OCI-LY3 (cell line): ENCODE measurements at regions not wholly inside any gene's neighbourhood (a gene's known extent, or its start where the extent isn't known, plus 50 kb on each side); places are given as distances from the start of the nearest gene placed in this dataset.
A peak's percentile ranks its signal among the peaks of the same experiment; 100 is the strongest.

ENCODE experiments used
- H2AFZ ChIP-seq: fragments of 200-600, 300-600 bp; shearing (Covaris generic); 2 replicates; pipeline ENCODE4 v1.6.0; 2014; ENCODE audit warnings: antibody characterized with exemption, low read depth, low read length
- H3K27ac ChIP-seq: fragments of 200-600, 300-600 bp; sonication (generic); 2 replicates; pipeline ENCODE4 v1.5.1; 2014; ENCODE audit warnings: mild to moderate bottlenecking, low read length, moderate library complexity, mixed read lengths
- H3K27me3 ChIP-seq: fragments of 200-600, 300-600 bp; sonication (generic); 2 replicates; pipeline ENCODE4 v1.6.1; 2014; ENCODE audit warnings: low read depth, low read length, mixed read lengths
- H3K36me3 ChIP-seq: fragments of 200-600, 300-600 bp; sonication (generic); replicated peaks from 2 replicates; pipeline ENCODE3; 2014; ENCODE audit warnings: low read depth, low read length, mixed read lengths
- H3K4me1 ChIP-seq: fragments of 300-600, 200-600 bp; sonication (generic); 2 replicates; pipeline ENCODE4 v1.6.1; 2014; ENCODE audit warnings: low read length, mixed read lengths
- H3K4me2 ChIP-seq: fragments of 200-600, 300-600 bp; sonication (generic); 2 replicates; pipeline ENCODE4 v1.6.1; 2014; ENCODE audit warnings: low read length, mixed read lengths
- H3K4me3 ChIP-seq: fragments of 300-600, 200-600 bp; sonication (generic); 2 replicates; pipeline ENCODE4 v1.5.1; 2014; ENCODE audit warnings: antibody characterized with exemption, mild to moderate bottlenecking, low read length, moderate library complexity
- H3K79me2 ChIP-seq: fragments of 300-600, 200-600 bp; shearing (Covaris generic); 2 replicates; pipeline ENCODE4 v1.6.1; 2014; ENCODE audit warnings: mild to moderate bottlenecking, low read length, mixed read lengths
- H3K9ac ChIP-seq: fragments of 300-600, 200-600 bp; shearing (Covaris generic); 2 replicates; pipeline ENCODE4 v1.6.0; 2014; ENCODE audit warnings: mild to moderate bottlenecking, low read length, moderate library complexity
- H3K9me3 ChIP-seq: fragments of 200-600, 300-600 bp; shearing (Covaris generic); 2 replicates; pipeline ENCODE4 v1.6.1; 2014; ENCODE audit warnings: low read length, mixed read lengths; ENCODE audit not compliant: insufficient read depth
- H4K20me1 ChIP-seq: fragments of 200-600, 300-600 bp; sonication (generic); 2 replicates; pipeline ENCODE4 v1.6.1; 2016; ENCODE audit warnings: low read length, mixed read lengths; ENCODE audit not compliant: insufficient read depth
- EZH2phosphoT487 ChIP-seq: fragments of 200-600 bp; shearing (Covaris generic); IDR thresholded peaks from 2 replicates; pipeline ENCODE4 v1.6.1; 2018; ENCODE audit warnings: antibody characterized with exemption, mixed run types, low read depth
- TF ChIP-seq, protein P1 (sequence below): fragments of 200-600, 300-600 bp; sonication (generic); IDR thresholded peaks from 2 replicates; pipeline ENCODE4 v1.5.1; 2014; ENCODE audit warnings: antibody characterized with exemption, low read length, low read depth

GRCh38 chr18:56322406-56322805 is 316.0 kb downstream of the TXNL1 start:
- Histone ChIP-seq H3K36me3 (no peaks in the 10 kb centered on the region), H3K4me1 (peaks cover 68% of the 10 kb centered on the region), H3K9ac (no peak overlapping the region), H3K4me2 (no peak overlapping the region), H2AFZ (no peak overlapping the region), H4K20me1 (no peaks in the 10 kb centered on the region), H3K9me3 (no peaks in the 10 kb centered on the region), H3K79me2 (no peaks in the 10 kb centered on the region), H3K27me3 (no peaks in the 10 kb centered on the region), H3K27ac (no peak overlapping the region), H3K4me3 (no peak overlapping the region)
- no peak for TF ChIP-seq EZH2phosphoT487
- TF ChIP-seq, protein P1, sequence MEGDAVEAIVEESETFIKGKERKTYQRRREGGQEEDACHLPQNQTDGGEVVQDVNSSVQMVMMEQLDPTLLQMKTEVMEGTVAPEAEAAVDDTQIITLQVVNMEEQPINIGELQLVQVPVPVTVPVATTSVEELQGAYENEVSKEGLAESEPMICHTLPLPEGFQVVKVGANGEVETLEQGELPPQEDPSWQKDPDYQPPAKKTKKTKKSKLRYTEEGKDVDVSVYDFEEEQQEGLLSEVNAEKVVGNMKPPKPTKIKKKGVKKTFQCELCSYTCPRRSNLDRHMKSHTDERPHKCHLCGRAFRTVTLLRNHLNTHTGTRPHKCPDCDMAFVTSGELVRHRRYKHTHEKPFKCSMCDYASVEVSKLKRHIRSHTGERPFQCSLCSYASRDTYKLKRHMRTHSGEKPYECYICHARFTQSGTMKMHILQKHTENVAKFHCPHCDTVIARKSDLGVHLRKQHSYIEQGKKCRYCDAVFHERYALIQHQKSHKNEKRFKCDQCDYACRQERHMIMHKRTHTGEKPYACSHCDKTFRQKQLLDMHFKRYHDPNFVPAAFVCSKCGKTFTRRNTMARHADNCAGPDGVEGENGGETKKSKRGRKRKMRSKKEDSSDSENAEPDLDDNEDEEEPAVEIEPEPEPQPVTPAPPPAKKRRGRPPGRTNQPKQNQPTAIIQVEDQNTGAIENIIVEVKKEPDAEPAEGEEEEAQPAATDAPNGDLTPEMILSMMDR: no peak

GRCh38 chr18:56321470-56321869 is 316.9 kb downstream of the TXNL1 start:
- no peaks in the 10 kb centered on the region for H3K27me3 ChIP-seq
- H3K9me3 ChIP-seq: 0 out of 2 replicates have a peak, but pooled peaks cover 3% of the 10 kb centered on the region
- no peak overlapping the region for H3K4me3 ChIP-seq
- no peaks in the 10 kb centered on the region for H4K20me1 ChIP-seq
- TF ChIP-seq, protein P1: no peak
- TF ChIP-seq EZH2phosphoT487: no peak
- peak overlapping the region; percentile 63 for H2AFZ ChIP-seq
- peak overlapping the region; percentile 51 for H3K4me2 ChIP-seq
- H3K9ac ChIP-seq: peak overlapping the region; percentile 52
- peaks cover 3% of the 10 kb centered on the region for H3K36me3 ChIP-seq
- peak overlapping the region; percentile 77 for H3K27ac ChIP-seq
- no peaks in the 10 kb centered on the region for H3K79me2 ChIP-seq
- H3K4me1 ChIP-seq: peaks cover 77% of the 10 kb centered on the region

- Histone ChIP-seq H3K27me3 (no peaks in the 10 kb centered on the region), H4K20me1 (no peaks in the 10 kb centered on the region), H2AFZ (no peak overlapping the region), H3K9me3 (0 out of 2 replicates have a peak, but pooled peaks cover 4% of the 10 kb centered on the region), H3K27ac (peak overlapping the region; percentile 77), H3K4me3 (peak overlapping the region; percentile 12), H3K79me2 (no peaks in the 10 kb centered on the region), H3K4me1 (peaks cover 93% of the 10 kb centered on the region), H3K4me2 (peak overlapping the region; percentile 51), H3K36me3 (peaks cover 5% of the 10 kb centered on the region), H3K9ac (peak overlapping the region; percentile 55)
- TF ChIP-seq, protein P1: no peak
- no peak for TF ChIP-seq EZH2phosphoT487
Measured at GRCh38 chr18:56319953-56320352, 318.4 kb downstream of the TXNL1 start.

GRCh38 chr18:56316727-56317126 is 321.7 kb downstream of the TXNL1 start:
- Histone ChIP-seq H4K20me1 (no peaks in the 10 kb centered on the region), H3K36me3 (peaks cover 5% of the 10 kb centered on the region), H3K27me3 (no peaks in the 10 kb centered on the region), H3K27ac (peak overlapping the region; percentile 77; the same call in 1 of the 2 replicates), H3K9ac (no peak overlapping the region; the same call in 1 of the 2 replicates), H3K9me3 (0 out of 2 replicates have a peak, but pooled peaks cover 4% of the 10 kb centered on the region), H3K79me2 (no peaks in the 10 kb centered on the region), H3K4me2 (peak overlapping the region; percentile 51; the same call in 1 of the 2 replicates), H3K4me3 (no peak overlapping the region), H3K4me1 (peaks cover 99% of the 10 kb centered on the region), H2AFZ (no peak overlapping the region)
- TF ChIP-seq, protein P1: no peak
- TF ChIP-seq EZH2phosphoT487: no peak
